Testis (tissue), 2 donors: ENCODE measurements at regions not wholly inside any gene's neighbourhood (a gene's known extent, or its start where the extent isn't known, plus 50 kb on each side); places are given as distances from the start of the nearest gene placed in this dataset.

Experiments
- CTCF ChIP-seq, 3 experiments: fragments of 450-650 bp in 2 of 3; fragments of 200-600 bp in 1 of 3; sonication (generic) in 1 of 3; IDR thresholded peaks; one replicate each; pipeline ENCODE4 v1.5.1; 2016 to 2019; ENCODE audit warnings: antibody characterized with exemption in 3 of 3, mild to moderate bottlenecking in 2 of 3, moderate library complexity in 1 of 3
- POLR2A ChIP-seq: fragments of 450-650 bp; IDR thresholded peaks from one replicate; pipeline ENCODE4 v1.6.1; 2017; ENCODE audit warnings: antibody characterized with exemption, mild to moderate bottlenecking, moderate library complexity

DNA sequence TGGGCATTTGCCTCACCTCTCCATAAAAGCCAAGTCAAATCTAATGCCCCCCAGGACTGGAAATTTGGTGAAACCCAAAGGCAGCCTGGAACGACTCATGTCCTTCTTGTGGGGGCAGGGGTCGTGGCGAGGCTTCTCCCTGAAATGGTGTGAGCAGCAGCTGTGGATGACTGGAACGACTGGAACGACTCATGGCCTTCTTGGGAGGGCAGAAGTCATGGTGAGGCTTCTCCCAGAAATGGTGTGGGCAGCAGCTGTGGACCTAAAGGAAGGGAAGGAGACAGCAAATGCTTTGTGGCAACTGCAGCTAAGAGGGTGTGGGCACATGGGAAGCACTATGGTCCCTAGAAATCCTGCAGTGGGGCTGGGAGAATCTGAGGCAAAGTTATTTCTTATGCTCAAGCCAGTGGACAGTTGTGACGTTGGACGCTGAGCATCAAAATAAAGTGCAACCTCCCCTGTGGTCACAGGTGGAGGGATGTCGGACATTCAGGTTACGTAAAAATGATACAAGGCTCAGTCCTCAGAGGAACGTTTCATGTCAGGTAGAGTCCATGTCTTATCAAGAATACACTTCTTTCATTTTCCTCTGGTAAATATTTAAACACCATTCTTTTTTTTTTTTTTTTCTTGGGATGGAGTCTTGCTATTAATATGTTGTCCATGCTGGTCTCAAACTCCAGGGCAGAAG, 107.0 kb upstream of the KIF5B start:
- TF ChIP-seq CTCF (IDR thresholded peaks at IDR 0.05) (no peak), POLR2A (no peak)
